Erythroblast (primary cell): ENCODE measurements at regions not wholly inside any gene's neighbourhood (a gene's known extent, or its start where the extent isn't known, plus 50 kb on each side); places are given as distances from the start of the nearest gene placed in this dataset.

Experiments used
- GATA1 ChIP-seq: IDR thresholded peaks from 2 replicates; pipeline ENCODE4 v1.6.1; 2011; ENCODE audit warnings: low read depth, mild to moderate bottlenecking, control low read depth, low read length, moderate library complexity
- POLR2A ChIP-seq: IDR thresholded peaks from 2 replicates; pipeline ENCODE4 v1.6.1; 2011; ENCODE audit warnings: mild to moderate bottlenecking, low read length

GRCh38 chr2:155972916-155973315, 359.6 kb downstream of the NR4A2 start:
- TF ChIP-seq POLR2A (no peak), GATA1 (no peak)
